Lower leg skin (tissue), 3 donors: ENCODE measurements at regions not wholly inside any gene's neighbourhood (a gene's known extent, or its start where the extent isn't known, plus 50 kb on each side); places are given as distances from the start of the nearest gene placed in this dataset.

Source experiments
- CTCF ChIP-seq, 3 donors: fragments of 450-650 bp; IDR thresholded peaks; one replicate each; pipeline ENCODE4 v1.5.1; 2016; ENCODE audit warnings: antibody characterized with exemption in 3 of 3, mild to moderate bottlenecking in 3 of 3, moderate library complexity in 2 of 3
- POLR2A ChIP-seq, 2 donors: fragments of 450-650 bp; IDR thresholded peaks; one replicate each; pipeline ENCODE4 v1.6.1; 2016 to 2017; ENCODE audit warnings: antibody characterized with exemption in 2 of 2, mild to moderate bottlenecking in 1 of 2, moderate library complexity in 1 of 2

- TF ChIP-seq CTCF (IDR thresholded peaks at IDR 0.05) (no peak), POLR2A (IDR thresholded peaks at IDR 0.05) (no peak)
These were observed 169.2 kb upstream of the APCDD1 start for GRCh38 chr18:10285283-10285640.
